ENCODE measurements at regions not wholly inside any gene's neighbourhood (a gene's known extent, or its start where the extent isn't known, plus 50 kb on each side); places are given as distances from the start of the nearest gene placed in this dataset.

DNA sequence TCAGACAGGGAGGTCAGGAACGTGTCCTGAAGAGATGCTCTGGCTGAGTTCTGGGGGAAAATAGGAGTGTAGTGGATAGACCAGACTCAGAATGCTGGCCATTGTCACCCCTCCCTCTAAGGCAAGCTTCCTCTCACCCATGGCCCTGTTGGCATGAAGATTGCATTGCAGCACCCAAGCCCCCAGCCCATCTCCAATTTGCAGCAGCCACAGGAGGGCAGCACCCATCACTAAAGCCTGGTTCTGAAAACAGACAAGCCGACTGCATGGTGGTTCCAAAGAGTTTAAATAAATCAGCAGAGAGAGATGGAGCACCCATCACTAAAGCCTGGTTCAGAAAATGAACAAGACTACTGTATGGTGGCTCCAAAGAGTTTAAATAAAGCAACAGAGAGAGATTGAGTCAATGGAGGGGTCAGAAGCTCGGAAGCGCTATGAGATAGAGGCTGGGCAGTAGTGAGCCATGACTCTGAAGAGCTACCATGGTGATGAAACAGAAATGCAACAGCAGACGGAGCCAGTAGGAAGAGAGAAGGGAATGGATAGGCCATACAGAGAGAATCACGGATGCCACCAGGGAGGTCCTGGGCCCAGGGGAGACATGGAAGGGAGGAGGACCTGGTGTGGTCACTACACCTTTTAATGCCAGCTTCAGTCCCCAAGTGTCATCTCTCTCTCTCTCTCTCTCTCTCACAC lies 237.9 kb upstream of the MYO3A start:
- TF ChIP-seq, protein P1, sequence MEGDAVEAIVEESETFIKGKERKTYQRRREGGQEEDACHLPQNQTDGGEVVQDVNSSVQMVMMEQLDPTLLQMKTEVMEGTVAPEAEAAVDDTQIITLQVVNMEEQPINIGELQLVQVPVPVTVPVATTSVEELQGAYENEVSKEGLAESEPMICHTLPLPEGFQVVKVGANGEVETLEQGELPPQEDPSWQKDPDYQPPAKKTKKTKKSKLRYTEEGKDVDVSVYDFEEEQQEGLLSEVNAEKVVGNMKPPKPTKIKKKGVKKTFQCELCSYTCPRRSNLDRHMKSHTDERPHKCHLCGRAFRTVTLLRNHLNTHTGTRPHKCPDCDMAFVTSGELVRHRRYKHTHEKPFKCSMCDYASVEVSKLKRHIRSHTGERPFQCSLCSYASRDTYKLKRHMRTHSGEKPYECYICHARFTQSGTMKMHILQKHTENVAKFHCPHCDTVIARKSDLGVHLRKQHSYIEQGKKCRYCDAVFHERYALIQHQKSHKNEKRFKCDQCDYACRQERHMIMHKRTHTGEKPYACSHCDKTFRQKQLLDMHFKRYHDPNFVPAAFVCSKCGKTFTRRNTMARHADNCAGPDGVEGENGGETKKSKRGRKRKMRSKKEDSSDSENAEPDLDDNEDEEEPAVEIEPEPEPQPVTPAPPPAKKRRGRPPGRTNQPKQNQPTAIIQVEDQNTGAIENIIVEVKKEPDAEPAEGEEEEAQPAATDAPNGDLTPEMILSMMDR (conservative IDR thresholded peaks at IDR 0.05; ENCODE audit: low read depth, low read length): no peak
- no peak for TF ChIP-seq EZH2phosphoT487 (IDR thresholded peaks at IDR 0.05; ENCODE audit: borderline replicate concordance, low read length)

Measured in PC-3 (cell line).